Endothelial cell of umbilical vein (primary cell): ENCODE measurements at regions not wholly inside any gene's neighbourhood (a gene's known extent, or its start where the extent isn't known, plus 50 kb on each side); places are given as distances from the start of the nearest gene placed in this dataset.

Experiments
- BruUV-seq: library from RNA; stranded (reverse); fragments of 400-500 nt; replicated peaks from 2 replicates; lab custom pipeline; 2021; lab: Mats Ljungman, UMichigan
- CTCF ChIA-PET: fragments of 300-600, 350-600 bp; sonication (Branson Sonifier 250); formaldehyde crosslinking; loops from one replicate; lab custom pipeline; 2021; ENCODE audit warnings: antibody characterized with exemption, inconsistent platforms; lab: Charles Lee
- POLR2A ChIA-PET: fragments of 300-600, 350-600 bp; sonication (Branson Sonifier 250); formaldehyde crosslinking; loops from one replicate; lab custom pipeline; 2021; ENCODE audit warnings: antibody characterized with exemption, inconsistent platforms; lab: Charles Lee
- DNase-seq: peaks from one replicate; pipeline ENCODE4 v3.0.0-alpha.2; 2011; ENCODE audit warnings: low read depth, low spot score
- FAIRE-seq: peaks from 2 replicates; lab custom pipeline; 2011; peaks lifted over from hg19 to GRCh38; lab: Jason Lieb, UNC
- H2AFZ ChIP-seq: 2 replicates; pipeline ENCODE4 v1.6.0; 2012; ENCODE audit warnings: low read depth, low read length, control low read depth, inconsistent platforms
- H3K27ac ChIP-seq: 2 replicates; pipeline ENCODE4 v1.5.1; 2011; ENCODE audit warnings: low read depth, mild to moderate bottlenecking, control low read depth, low read length, moderate library complexity; ENCODE audit not compliant: insufficient read depth
- H3K27me3 ChIP-seq, 2 experiments: 2 replicates each; pipeline versions ENCODE4 v1.6.0 to v1.6.1; 2011; ENCODE audit warnings: low read length in 2 of 2, mixed read lengths in 1 of 2; ENCODE audit not compliant: control insufficient read depth in 2 of 2, insufficient read depth in 2 of 2
- H3K36me3 ChIP-seq, 2 experiments: 2 replicates in 1 of 2; 3 replicates in 1 of 2; pipeline ENCODE4 v1.5.1; 2011; ENCODE audit warnings: low read length in 2 of 2, mild to moderate bottlenecking in 1 of 2, moderate library complexity in 1 of 2; ENCODE audit not compliant: control insufficient read depth in 2 of 2, insufficient read depth in 2 of 2; ENCODE audit errors: extremely low read depth in 1 of 2
- H3K4me1 ChIP-seq: 3 replicates; pipeline ENCODE4 v1.5.1; 2011; ENCODE audit warnings: mild to moderate bottlenecking, low read length; ENCODE audit not compliant: control insufficient read depth, insufficient read depth; ENCODE audit errors: extremely low read depth
- H3K4me2 ChIP-seq: 2 replicates; pipeline ENCODE4 v1.6.1; 2011; ENCODE audit warnings: low read length, control low read depth, mixed read lengths; ENCODE audit not compliant: insufficient read depth
- H3K4me3 ChIP-seq, 3 experiments: fragments of 200-600 bp in 1 of 3; sonication (generic), shearing (Covaris generic) in 1 of 3; replicated peaks in 1 of 3; 2 replicates each; pipeline ENCODE4 v1.5.1; 2011 to 2016; ENCODE audit warnings: control low read depth in 3 of 3, low read length in 3 of 3, mild to moderate bottlenecking in 2 of 3, inconsistent platforms in 1 of 3, low read depth in 1 of 3, moderate library complexity in 1 of 3; ENCODE audit not compliant: insufficient read depth in 1 of 3
- H3K79me2 ChIP-seq: 2 replicates; pipeline ENCODE4 v1.6.0; 2012; ENCODE audit warnings: low read length, inconsistent platforms; ENCODE audit not compliant: control insufficient read depth, insufficient read depth
- H3K9ac ChIP-seq: replicated peaks from 2 replicates; pipeline ENCODE3; 2011; ENCODE audit warnings: low read length, control low read depth; ENCODE audit not compliant: insufficient read depth; ENCODE audit errors: extremely low read depth
- H3K9me1 ChIP-seq: replicated peaks from 3 replicates; pipeline ENCODE4 v1.6.0; 2011; ENCODE audit warnings: mild to moderate bottlenecking, low read length; ENCODE audit not compliant: control insufficient read depth, insufficient read depth; ENCODE audit errors: extremely low read depth
- H3K9me3 ChIP-seq: replicated peaks from 2 replicates; pipeline ENCODE4 v1.5.1; 2012; ENCODE audit warnings: low read length, inconsistent platforms; ENCODE audit not compliant: control insufficient read depth, insufficient read depth
- H4K20me1 ChIP-seq: replicated peaks from 2 replicates; pipeline ENCODE3; 2011; ENCODE audit warnings: mild to moderate bottlenecking, low read length; ENCODE audit not compliant: control insufficient read depth, insufficient read depth; ENCODE audit errors: extremely low read depth
- EZH2 ChIP-seq: IDR thresholded peaks from 2 replicates; pipeline ENCODE4 v1.6.1; 2012; ENCODE audit warnings: borderline replicate concordance, low read depth, mild to moderate bottlenecking, moderate library complexity, low read length, inconsistent platforms; ENCODE audit not compliant: severe bottlenecking
- FOS ChIP-seq: IDR thresholded peaks from 2 replicates; pipeline ENCODE4 v1.6.1; 2011; ENCODE audit warnings: mild to moderate bottlenecking, low read length, moderate library complexity, borderline replicate concordance; ENCODE audit not compliant: insufficient read depth
- GATA2 ChIP-seq: IDR thresholded peaks from 2 replicates; pipeline ENCODE4 v1.7.0; 2011; ENCODE audit warnings: low read depth, mild to moderate bottlenecking, moderate library complexity, mixed read lengths, low read length; ENCODE audit not compliant: insufficient read length, insufficient read depth
- JUN ChIP-seq: IDR thresholded peaks from 2 replicates; pipeline ENCODE4 v1.6.1; 2011; ENCODE audit warnings: borderline replicate concordance, low read depth; ENCODE audit not compliant: insufficient read length, insufficient read depth
- POLR2A ChIP-seq: IDR thresholded peaks from 2 replicates; pipeline ENCODE4 v1.6.1; 2012; ENCODE audit warnings: low read depth, mild to moderate bottlenecking, control low read depth, low read length
- POLR2AphosphoS5 ChIP-seq: IDR thresholded peaks from 2 replicates; pipeline ENCODE4 v1.6.1; 2012; ENCODE audit warnings: low read depth, mild to moderate bottlenecking, control low read depth, low read length, moderate library complexity; ENCODE audit not compliant: insufficient read depth
- dilution Hi-C: fragments of 300-500 bp; cut with MboI; formaldehyde crosslinking; loops from one replicate; pipeline ENCODE4 v1.15.0; 2019; ENCODE audit warnings: low sequenced_read_pairs; ENCODE audit not compliant: extremely low pct_ligation_motif_present
- intact Hi-C: fragments of 100-400 bp; cut with micrococcal nuclease; formaldehyde crosslinking; loops from one replicate; pipeline ENCODE4 v1.10.0; 2022
- TF ChIP-seq, protein P1 (sequence below), 2 donors: IDR thresholded peaks; 1 replicate in 1 of 2; 2 replicates in 1 of 2; pipeline ENCODE4 v1.5.1; 2011; ENCODE audit warnings: low read length in 2 of 2, mild to moderate bottlenecking in 2 of 2, moderate library complexity in 2 of 2, control low read depth in 1 of 2, inconsistent platforms in 1 of 2, low read depth in 1 of 2; ENCODE audit not compliant: insufficient read depth in 1 of 2; ENCODE audit errors: extremely low read depth in 1 of 2
- TF ChIP-seq, protein P2 (sequence below): IDR thresholded peaks from 2 replicates; pipeline ENCODE4 v1.6.1; 2011; ENCODE audit not compliant: insufficient read depth, insufficient read length

DNA sequence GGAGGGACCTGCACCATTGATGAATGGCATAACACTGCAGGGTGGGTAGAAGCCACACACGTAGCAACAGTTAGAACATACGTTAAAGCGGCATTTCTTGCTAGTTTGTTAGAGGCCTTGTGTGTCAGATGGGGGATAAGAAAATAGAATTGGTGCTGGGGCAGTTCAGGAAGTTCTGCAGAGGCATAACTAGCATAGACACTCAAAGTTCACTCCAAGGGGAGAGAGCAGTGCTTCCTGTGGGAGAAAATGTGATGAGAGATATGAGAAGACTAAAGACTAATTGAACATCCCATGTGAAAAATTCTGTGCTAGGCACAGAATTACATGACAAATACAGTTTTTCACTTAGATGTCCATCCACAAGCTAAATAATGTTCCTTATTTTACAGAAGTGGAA lies 327.1 kb downstream of the ZNF621 start:
- DNase-seq: peak; percentile 59
- no peak overlapping the region for H3K27ac ChIP-seq
- intact Hi-C loops (no loop called here), dilution Hi-C loops (no loop called here)
- no peaks in the 10 kb centered on the region for H3K9me1 ChIP-seq
- H3K36me3 ChIP-seq: no peaks in the 10 kb centered on the region
- no peak overlapping the region for H3K4me2 ChIP-seq
- H2AFZ ChIP-seq: no peak overlapping the region
- CTCF ChIA-PET: interaction anchor here (0.5 kb wide), 1 partner anchor 68 kb away, joined by 3 read pairs; no protein-coding TSS in a partner anchor
- H4K20me1 ChIP-seq: no peaks in the 10 kb centered on the region
- BruUV-seq: no TSS peak
- no peak for TF ChIP-seq EZH2
- no peak for TF ChIP-seq POLR2A
- no peak for TF ChIP-seq POLR2AphosphoS5
- TF ChIP-seq FOS: no peak
- TF ChIP-seq GATA2: no peak
- H3K4me3 ChIP-seq: no peak overlapping the region
- no peaks in the 10 kb centered on the region for H3K4me1 ChIP-seq
- peaks cover 0 to 2% of the 10 kb centered on the region in 2 experiments for H3K27me3 ChIP-seq
- POLR2A ChIA-PET: no interaction called here
- no peak for FAIRE-seq
- H3K9ac ChIP-seq: no peak overlapping the region
- H3K79me2 ChIP-seq: no peaks in the 10 kb centered on the region
- H3K9me3 ChIP-seq: no peaks in the 10 kb centered on the region

DNA sequence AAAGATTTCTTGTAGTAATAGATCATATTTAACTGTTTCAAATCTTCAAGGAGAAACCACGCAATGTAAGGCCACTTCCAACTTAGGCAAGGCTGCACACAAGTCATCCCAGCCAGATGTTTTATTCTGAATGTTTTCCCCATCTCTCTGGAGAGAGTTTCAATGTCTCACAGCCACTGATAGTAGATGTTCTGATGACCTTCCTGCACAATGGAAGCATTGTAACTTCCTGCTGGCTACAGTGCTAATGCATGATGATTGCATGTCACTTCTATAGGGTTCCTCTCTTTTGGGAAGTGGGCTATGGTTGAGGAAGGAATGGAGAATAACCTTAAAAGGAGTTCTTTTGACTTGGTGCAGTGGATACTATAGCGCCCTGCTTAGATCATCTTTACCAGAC lies 328.0 kb downstream of the ZNF621 start:
- no TSS peak for BruUV-seq
- intact Hi-C loops: no loop called here
- FAIRE-seq: no peak

More for the DNA sequence above, 328.0 kb downstream of the ZNF621 start:
- TF ChIP-seq, protein P1, sequence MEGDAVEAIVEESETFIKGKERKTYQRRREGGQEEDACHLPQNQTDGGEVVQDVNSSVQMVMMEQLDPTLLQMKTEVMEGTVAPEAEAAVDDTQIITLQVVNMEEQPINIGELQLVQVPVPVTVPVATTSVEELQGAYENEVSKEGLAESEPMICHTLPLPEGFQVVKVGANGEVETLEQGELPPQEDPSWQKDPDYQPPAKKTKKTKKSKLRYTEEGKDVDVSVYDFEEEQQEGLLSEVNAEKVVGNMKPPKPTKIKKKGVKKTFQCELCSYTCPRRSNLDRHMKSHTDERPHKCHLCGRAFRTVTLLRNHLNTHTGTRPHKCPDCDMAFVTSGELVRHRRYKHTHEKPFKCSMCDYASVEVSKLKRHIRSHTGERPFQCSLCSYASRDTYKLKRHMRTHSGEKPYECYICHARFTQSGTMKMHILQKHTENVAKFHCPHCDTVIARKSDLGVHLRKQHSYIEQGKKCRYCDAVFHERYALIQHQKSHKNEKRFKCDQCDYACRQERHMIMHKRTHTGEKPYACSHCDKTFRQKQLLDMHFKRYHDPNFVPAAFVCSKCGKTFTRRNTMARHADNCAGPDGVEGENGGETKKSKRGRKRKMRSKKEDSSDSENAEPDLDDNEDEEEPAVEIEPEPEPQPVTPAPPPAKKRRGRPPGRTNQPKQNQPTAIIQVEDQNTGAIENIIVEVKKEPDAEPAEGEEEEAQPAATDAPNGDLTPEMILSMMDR (IDR thresholded peaks at IDR 0.05; ENCODE audit: extremely low read depth in 1 of 2, insufficient read depth in 1 of 2, low read depth in 1 of 2, low read length in 2 of 2): no peak
- no peak for TF ChIP-seq JUN
- no peak for TF ChIP-seq GATA2
- no peak for TF ChIP-seq POLR2AphosphoS5
- no peak for TF ChIP-seq POLR2A
- TF ChIP-seq, protein P2, sequence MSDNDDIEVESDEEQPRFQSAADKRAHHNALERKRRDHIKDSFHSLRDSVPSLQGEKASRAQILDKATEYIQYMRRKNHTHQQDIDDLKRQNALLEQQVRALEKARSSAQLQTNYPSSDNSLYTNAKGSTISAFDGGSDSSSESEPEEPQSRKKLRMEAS: no peak
- H3K4me1 ChIP-seq: no peaks in the 10 kb centered on the region
- CTCF ChIA-PET: no interaction called here
- POLR2A ChIA-PET: no interaction called here
- H4K20me1 ChIP-seq: no peaks in the 10 kb centered on the region
- no peak overlapping the region for H3K9ac ChIP-seq
- no peak overlapping the region for H2AFZ ChIP-seq
- no peak for DNase-seq
- H3K4me3 ChIP-seq: no peak overlapping the region
- no peaks in the 10 kb centered on the region for H3K36me3 ChIP-seq
- dilution Hi-C loops: no loop called here
- H3K9me1 ChIP-seq: no peaks in the 10 kb centered on the region
- no peak overlapping the region for H3K4me2 ChIP-seq
- no peak overlapping the region for H3K27ac ChIP-seq
- H3K79me2 ChIP-seq: no peaks in the 10 kb centered on the region
- H3K27me3 ChIP-seq: no peaks in the 10 kb centered on the region
- no peaks in the 10 kb centered on the region for H3K9me3 ChIP-seq
